ENCODE measurements at regions not wholly inside any gene's neighbourhood (a gene's known extent, or its start where the extent isn't known, plus 50 kb on each side); places are given as distances from the start of the nearest gene placed in this dataset.

DNA sequence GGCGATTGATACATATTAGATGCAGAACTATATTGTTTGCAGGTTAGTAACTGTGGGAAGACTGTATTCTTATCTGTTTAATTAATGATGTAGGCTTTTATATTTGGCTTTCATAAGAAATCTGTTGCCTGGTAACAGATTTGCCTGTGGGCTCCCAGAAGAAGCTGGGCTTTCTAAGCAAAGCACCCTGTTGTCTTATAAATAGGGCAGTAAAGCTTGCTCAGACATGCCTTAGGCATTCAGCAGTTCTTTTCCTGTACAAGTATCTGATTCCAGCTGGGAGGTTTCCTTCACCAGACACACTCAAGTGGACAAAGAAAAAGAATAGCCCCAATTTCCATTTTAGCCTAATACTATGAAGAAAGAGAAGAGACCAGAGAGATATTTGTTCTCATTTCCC, 524.0 kb downstream of the LRRIQ3 start:
- TF ChIP-seq GATA2 (IDR thresholded peaks at IDR 0.05; ENCODE audit: low read depth, low read length) = no peak
- TF ChIP-seq GATA3 (IDR thresholded peaks at IDR 0.05; ENCODE audit: low read depth, low read length) = no peak

Data from SH-SY5Y (cell line).